ENCODE measurements at regions not wholly inside any gene's neighbourhood (a gene's known extent, or its start where the extent isn't known, plus 50 kb on each side); places are given as distances from the start of the nearest gene placed in this dataset.

DNA sequence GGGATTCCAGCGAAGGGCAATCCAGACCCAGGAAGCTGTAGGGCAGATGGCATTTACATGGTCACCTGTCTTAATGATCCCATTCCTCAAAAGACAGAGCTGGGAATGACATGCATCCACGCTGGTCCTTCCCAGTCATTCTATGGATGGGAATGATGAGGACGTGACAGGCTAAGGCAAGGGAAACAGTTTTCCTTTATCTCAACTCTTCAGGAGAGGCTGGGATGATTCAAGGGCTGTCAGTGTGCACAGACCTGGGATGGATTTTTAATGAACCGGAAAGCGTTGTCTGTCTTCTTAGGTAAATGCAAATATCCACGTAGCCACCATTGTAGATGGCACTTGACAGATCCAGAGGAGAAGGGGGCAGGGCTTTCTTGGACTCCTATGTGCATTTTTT is 483.2 kb upstream of the EEF2KMT start:
- no peaks in the 10 kb centered on the region for H3K9me3 ChIP-seq (ENCODE audit: insufficient read depth, low read length)
- DNase-seq (ENCODE audit: low read depth, low spot score): no peak
- no peak overlapping the region for H3K4me3 ChIP-seq (ENCODE audit: insufficient read length, low read depth)
- H3K36me3 ChIP-seq (ENCODE audit: insufficient read depth, insufficient read length, low read length): no peaks in the 10 kb centered on the region
- H3K27me3 ChIP-seq (ENCODE audit: insufficient read depth, insufficient read length): no peaks in the 10 kb centered on the region
- no peak for TF ChIP-seq ZNF274 (IDR thresholded peaks at IDR 0.05; ENCODE audit: low read depth, low read length)
- TF ChIP-seq SUZ12 (IDR thresholded peaks at IDR 0.05; ENCODE audit: extremely low read depth, insufficient read depth, insufficient read length): no peak
- no peak for TF ChIP-seq YY1 (IDR thresholded peaks at IDR 0.05; ENCODE audit: insufficient read depth, insufficient read length)
- no peaks in the 10 kb centered on the region for H3K4me1 ChIP-seq (ENCODE audit: insufficient read depth, insufficient read length)
- H3K9ac ChIP-seq (ENCODE audit: insufficient read length, low read depth): no peak overlapping the region

- no peaks in the 10 kb centered on the region for H3K9me3 ChIP-seq (ENCODE audit: insufficient read depth, low read length)
- H3K27me3 ChIP-seq (ENCODE audit: insufficient read depth, insufficient read length): no peaks in the 10 kb centered on the region
- H3K4me3 ChIP-seq (ENCODE audit: insufficient read length, low read depth): no peak overlapping the region
- no peaks in the 10 kb centered on the region for H3K36me3 ChIP-seq (ENCODE audit: insufficient read depth, insufficient read length, low read length)
- H3K4me1 ChIP-seq (ENCODE audit: insufficient read depth, insufficient read length): no peaks in the 10 kb centered on the region
- TF ChIP-seq SUZ12 (IDR thresholded peaks at IDR 0.05; ENCODE audit: extremely low read depth, insufficient read depth, insufficient read length) (no peak), YY1 (IDR thresholded peaks at IDR 0.05; ENCODE audit: insufficient read depth, insufficient read length) (no peak), ZNF274 (IDR thresholded peaks at IDR 0.05; ENCODE audit: low read depth, low read length) (no peak)
- no peak overlapping the region for H3K9ac ChIP-seq (ENCODE audit: insufficient read length, low read depth)
- no peak for DNase-seq (ENCODE audit: low read depth, low spot score)
These were observed 482.7 kb upstream of the EEF2KMT start for GRCh38 chr16:5580296-5580695.

GRCh38 chr16:5578980-5579379 is 481.4 kb upstream of the EEF2KMT start:
- no peak overlapping the region for H3K4me3 ChIP-seq (ENCODE audit: insufficient read length, low read depth)
- no peaks in the 10 kb centered on the region for H3K4me1 ChIP-seq (ENCODE audit: insufficient read depth, insufficient read length)
- DNase-seq (ENCODE audit: low read depth, low spot score): no peak
- TF ChIP-seq ZNF274 (IDR thresholded peaks at IDR 0.05; ENCODE audit: low read depth, low read length) (no peak), YY1 (IDR thresholded peaks at IDR 0.05; ENCODE audit: insufficient read depth, insufficient read length) (no peak), SUZ12 (IDR thresholded peaks at IDR 0.05; ENCODE audit: extremely low read depth, insufficient read depth, insufficient read length) (no peak)
- no peaks in the 10 kb centered on the region for H3K27me3 ChIP-seq (ENCODE audit: insufficient read depth, insufficient read length)
- no peaks in the 10 kb centered on the region for H3K36me3 ChIP-seq (ENCODE audit: insufficient read depth, insufficient read length, low read length)
- no peaks in the 10 kb centered on the region for H3K9me3 ChIP-seq (ENCODE audit: insufficient read depth, low read length)
- H3K9ac ChIP-seq (ENCODE audit: insufficient read length, low read depth): no peak overlapping the region

- no peak for DNase-seq (ENCODE audit: low read depth, low spot score)
- H3K9ac ChIP-seq (ENCODE audit: insufficient read length, low read depth): no peak overlapping the region
- no peaks in the 10 kb centered on the region for H3K36me3 ChIP-seq (ENCODE audit: insufficient read depth, insufficient read length, low read length)
- no peak for TF ChIP-seq SUZ12 (IDR thresholded peaks at IDR 0.05; ENCODE audit: extremely low read depth, insufficient read depth, insufficient read length)
- no peak for TF ChIP-seq YY1 (IDR thresholded peaks at IDR 0.05; ENCODE audit: insufficient read depth, insufficient read length)
- TF ChIP-seq ZNF274 (IDR thresholded peaks at IDR 0.05; ENCODE audit: low read depth, low read length): no peak
- H3K4me1 ChIP-seq (ENCODE audit: insufficient read depth, insufficient read length): no peaks in the 10 kb centered on the region
- no peaks in the 10 kb centered on the region for H3K27me3 ChIP-seq (ENCODE audit: insufficient read depth, insufficient read length)
- H3K9me3 ChIP-seq (ENCODE audit: insufficient read depth, low read length): no peaks in the 10 kb centered on the region
- no peak overlapping the region for H3K4me3 ChIP-seq (ENCODE audit: insufficient read length, low read depth)
These were observed 479.9 kb upstream of the EEF2KMT start for GRCh38 chr16:5577463-5577862.

DNA sequence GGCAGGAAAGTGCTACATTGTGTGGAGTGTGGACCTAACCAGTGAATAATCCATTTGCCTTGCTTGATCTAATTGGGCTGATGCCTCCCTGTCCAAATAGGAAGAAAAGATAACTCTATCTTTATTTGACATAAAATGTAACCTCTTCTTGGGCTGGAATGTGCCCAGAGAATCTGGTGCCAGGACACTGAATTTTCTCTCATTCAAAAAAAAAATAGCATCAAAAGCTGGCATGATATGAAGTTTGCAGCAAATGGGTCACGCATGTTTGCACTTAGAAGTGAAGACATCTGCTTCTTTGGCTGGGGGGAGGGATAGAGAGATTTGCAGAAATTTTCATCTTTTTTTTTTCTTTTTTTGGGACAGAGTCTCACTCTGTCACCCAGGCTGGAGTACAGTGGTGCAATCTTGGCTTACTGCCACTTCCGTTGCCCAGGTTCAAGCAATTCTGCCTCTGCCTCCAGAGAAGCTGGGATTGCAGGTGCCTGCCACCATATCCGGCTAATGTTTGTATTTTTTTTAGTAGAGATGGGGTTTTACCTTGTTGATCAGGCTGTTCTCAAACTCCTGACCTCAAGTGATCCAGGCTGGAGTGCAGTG is 478.2 kb upstream of the EEF2KMT start:
- no peak overlapping the region for H3K4me3 ChIP-seq (ENCODE audit: insufficient read length, low read depth)
- TF ChIP-seq SUZ12 (IDR thresholded peaks at IDR 0.05; ENCODE audit: extremely low read depth, insufficient read depth, insufficient read length): no peak
- no peak for TF ChIP-seq YY1 (IDR thresholded peaks at IDR 0.05; ENCODE audit: insufficient read depth, insufficient read length)
- TF ChIP-seq ZNF274 (IDR thresholded peaks at IDR 0.05; ENCODE audit: low read depth, low read length): no peak
- H3K4me1 ChIP-seq (ENCODE audit: insufficient read depth, insufficient read length): no peaks in the 10 kb centered on the region
- no peaks in the 10 kb centered on the region for H3K36me3 ChIP-seq (ENCODE audit: insufficient read depth, insufficient read length, low read length)
- H3K27me3 ChIP-seq (ENCODE audit: insufficient read depth, insufficient read length): no peaks in the 10 kb centered on the region
- DNase-seq (ENCODE audit: low read depth, low spot score): no peak
- H3K9me3 ChIP-seq (ENCODE audit: insufficient read depth, low read length): no peaks in the 10 kb centered on the region
- H3K9ac ChIP-seq (ENCODE audit: insufficient read length, low read depth): no peak overlapping the region

GRCh38 chr16:5575121-5575520 is 477.5 kb upstream of the EEF2KMT start:
- no peak for TF ChIP-seq SUZ12 (IDR thresholded peaks at IDR 0.05; ENCODE audit: extremely low read depth, insufficient read depth, insufficient read length)
- TF ChIP-seq ZNF274 (IDR thresholded peaks at IDR 0.05; ENCODE audit: low read depth, low read length): no peak
- TF ChIP-seq YY1 (IDR thresholded peaks at IDR 0.05; ENCODE audit: insufficient read depth, insufficient read length): no peak

GRCh38 chr16:5572056-5572455 is 474.5 kb upstream of the EEF2KMT start:
- Histone ChIP-seq H3K9ac (ENCODE audit: insufficient read length, low read depth) (no peak overlapping the region), H3K4me1 (ENCODE audit: insufficient read depth, insufficient read length) (no peaks in the 10 kb centered on the region), H3K4me3 (ENCODE audit: insufficient read length, low read depth) (no peak overlapping the region), H3K36me3 (ENCODE audit: insufficient read depth, insufficient read length, low read length) (no peaks in the 10 kb centered on the region), H3K27me3 (ENCODE audit: insufficient read depth, insufficient read length) (no peaks in the 10 kb centered on the region), H3K9me3 (ENCODE audit: insufficient read depth, low read length) (no peaks in the 10 kb centered on the region)
- DNase-seq (ENCODE audit: low read depth, low spot score): no peak
- TF ChIP-seq SUZ12 (IDR thresholded peaks at IDR 0.05; ENCODE audit: extremely low read depth, insufficient read depth, insufficient read length): no peak
- no peak for TF ChIP-seq YY1 (IDR thresholded peaks at IDR 0.05; ENCODE audit: insufficient read depth, insufficient read length)
- no peak for TF ChIP-seq ZNF274 (IDR thresholded peaks at IDR 0.05; ENCODE audit: low read depth, low read length)

More at GRCh38 chr16:5575121-5575520, 477.5 kb upstream of the EEF2KMT start:
- H3K9me3 ChIP-seq (ENCODE audit: insufficient read depth, low read length): no peaks in the 10 kb centered on the region
- no peaks in the 10 kb centered on the region for H3K27me3 ChIP-seq (ENCODE audit: insufficient read depth, insufficient read length)
- no peaks in the 10 kb centered on the region for H3K36me3 ChIP-seq (ENCODE audit: insufficient read depth, insufficient read length, low read length)
- no peak overlapping the region for H3K9ac ChIP-seq (ENCODE audit: insufficient read length, low read depth)
- DNase-seq (ENCODE audit: low read depth, low spot score): no peak
- H3K4me3 ChIP-seq (ENCODE audit: insufficient read length, low read depth): no peak overlapping the region
- no peaks in the 10 kb centered on the region for H3K4me1 ChIP-seq (ENCODE audit: insufficient read depth, insufficient read length)
